ENCODE measurements at regions not wholly inside any gene's neighbourhood (a gene's known extent, or its start where the extent isn't known, plus 50 kb on each side); places are given as distances from the start of the nearest gene placed in this dataset.
"Not testable (repeated sequence)": the region's sequence is repeated elsewhere in the genome, so short reads cannot be mapped to it uniquely, and the experiment has no call there.

GRCh38 chr1:149364188-149364981 is 110.5 kb upstream of the NBPF19 start:
- DNase-seq, result not testable (repeated sequence)

DNA sequence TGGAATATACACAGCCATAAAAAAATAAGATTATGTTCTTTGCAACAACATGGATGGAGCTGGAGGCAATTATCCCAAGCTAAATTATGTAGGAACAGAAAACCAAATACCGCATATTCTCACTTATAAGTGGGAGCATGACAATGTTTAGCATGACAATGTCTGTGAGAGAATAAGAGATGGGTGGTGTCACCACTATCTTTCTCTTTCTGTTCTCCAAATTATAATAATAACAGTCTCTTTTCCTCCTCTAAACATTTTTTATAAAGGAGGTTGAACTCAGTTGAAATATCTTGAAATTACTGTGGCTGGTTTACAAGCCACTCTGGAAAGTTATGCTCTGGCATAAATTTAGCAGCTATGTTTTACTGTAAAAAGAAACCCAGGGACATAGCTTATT is 108.4 kb upstream of the NBPF19 start:
- DNase-seq, result not testable (repeated sequence)

- not testable (repeated sequence) for DNase-seq
Measured at GRCh38 chr1:149367472-149368044, 107.3 kb upstream of the NBPF19 start.

DNA sequence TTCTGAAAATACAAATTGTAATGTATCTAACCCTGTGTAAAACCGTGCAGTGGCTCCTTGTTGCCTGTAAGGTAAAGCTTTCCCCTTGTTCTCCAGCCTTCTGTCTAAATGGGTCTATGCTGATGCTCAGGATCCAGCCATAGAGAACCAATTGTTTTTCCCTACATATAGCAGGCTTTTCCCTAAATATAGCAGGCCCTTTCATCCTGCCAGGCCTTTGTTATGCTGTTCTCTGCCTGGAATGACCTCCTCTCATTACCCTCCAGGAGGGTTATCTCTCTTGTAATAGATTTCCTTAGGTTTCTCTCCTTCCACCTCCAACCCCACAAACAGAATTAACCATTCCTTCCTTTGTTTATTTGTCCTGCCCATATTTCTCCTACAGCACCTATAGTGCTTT is 106.5 kb upstream of the NBPF19 start:
- not testable (repeated sequence) for DNase-seq

DNA sequence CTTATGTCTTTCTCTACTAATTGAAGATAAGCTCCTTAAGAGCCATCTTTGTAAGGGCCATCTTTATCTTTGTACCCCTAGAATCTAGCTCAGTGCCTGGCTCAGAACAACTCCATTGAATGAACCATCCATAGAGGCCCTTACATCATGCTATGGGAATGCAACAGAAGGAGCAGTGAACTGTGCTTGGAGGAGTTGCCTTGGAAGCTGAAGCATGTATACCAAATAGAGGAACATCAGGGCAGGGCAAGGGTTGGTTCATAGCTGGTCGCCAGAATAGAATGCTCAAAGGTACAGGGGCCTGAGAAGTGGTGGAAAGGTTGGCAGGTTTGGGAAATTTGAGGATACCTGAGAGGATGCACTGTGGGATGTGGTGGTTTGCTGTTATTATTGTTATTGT is 105.8 kb upstream of the NBPF19 start:
- DNase-seq, result not testable (repeated sequence)

- DNase-seq, result not testable (repeated sequence)
Measured at GRCh38 chr1:149371955-149372354, 102.9 kb upstream of the NBPF19 start.

DNA sequence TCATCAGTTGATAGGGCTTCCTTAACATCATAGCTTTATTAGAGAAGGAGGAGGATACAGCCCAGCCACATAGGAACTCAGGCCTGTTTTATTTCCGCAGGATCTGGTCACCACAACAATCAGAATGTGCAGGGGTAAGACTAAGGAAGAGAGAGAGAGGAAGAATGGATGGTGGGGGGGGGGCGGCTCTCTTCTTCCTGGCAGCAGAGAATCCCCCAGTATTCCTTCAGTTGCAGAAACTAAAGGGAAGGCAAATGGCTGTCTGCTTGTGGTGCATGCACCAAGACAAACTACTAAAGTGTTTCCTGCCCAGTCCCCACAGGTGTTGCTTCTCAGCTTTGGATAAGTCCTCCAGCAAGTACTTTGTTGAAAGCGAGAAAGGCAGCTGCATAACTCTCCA is 96.4 kb upstream of the NBPF19 start:
- not testable (repeated sequence) for DNase-seq

- DNase-seq, result peak; percentile 71
Measured at GRCh38 chr1:149390173-149390926, 84.5 kb upstream of the NBPF19 start.

DNA sequence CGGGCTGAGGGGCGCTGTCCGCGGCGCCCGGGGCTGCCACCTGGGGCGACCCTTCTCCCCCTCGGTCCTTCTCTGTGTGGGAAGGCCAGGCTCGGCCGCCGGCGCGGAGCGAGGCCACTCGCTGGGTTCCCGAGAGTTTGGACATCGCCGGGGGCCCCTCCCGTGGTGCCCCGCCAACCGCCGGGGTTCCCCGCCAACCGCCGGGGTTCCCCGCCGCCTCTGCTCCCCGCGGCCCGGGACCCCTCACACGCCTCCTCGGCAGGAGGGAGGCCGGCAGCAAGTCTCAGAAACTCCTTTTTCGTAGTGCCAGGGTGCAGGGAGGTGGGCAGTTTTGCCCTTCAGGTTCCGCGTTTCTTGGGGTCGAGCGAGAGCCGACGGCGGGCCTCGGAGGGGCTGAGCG is 83.9 kb upstream of the NBPF19 start:
- not testable (repeated sequence) for DNase-seq

- not testable (repeated sequence) for DNase-seq
Measured at GRCh38 chr1:149395802-149396201, 79.0 kb upstream of the NBPF19 start.

- DNase-seq, result not testable (repeated sequence)
Measured at GRCh38 chr1:149398527-149398926, 76.3 kb upstream of the NBPF19 start.

- not testable (repeated sequence) for DNase-seq
Measured at GRCh38 chr1:149408404-149408803, 66.4 kb upstream of the NBPF19 start.

- DNase-seq, result not testable (repeated sequence)
Measured at GRCh38 chr1:149415373-149415772, 59.5 kb upstream of the NBPF19 start.

DNA sequence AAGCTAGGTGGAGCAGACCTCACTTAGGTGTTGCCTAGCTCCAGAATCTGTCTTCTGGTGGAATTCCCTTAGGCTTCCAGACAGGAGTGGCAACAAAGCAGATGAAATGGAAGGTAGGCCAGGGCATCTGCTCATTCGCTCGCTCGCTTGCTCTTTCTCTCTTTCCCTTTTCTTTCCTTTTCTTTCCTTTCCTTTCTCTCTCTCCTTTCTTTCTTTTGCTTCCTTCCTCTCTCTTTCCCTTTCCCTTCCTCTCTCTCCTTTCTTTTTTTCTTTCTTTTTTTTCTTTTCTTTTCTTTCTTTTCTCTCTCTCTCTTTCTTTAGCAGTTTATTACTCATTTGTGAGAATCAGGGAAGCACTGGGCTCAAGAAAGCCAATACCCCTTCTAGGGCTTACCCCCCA is 56.1 kb upstream of the NBPF19 start:
- not testable (repeated sequence) for DNase-seq

DNA sequence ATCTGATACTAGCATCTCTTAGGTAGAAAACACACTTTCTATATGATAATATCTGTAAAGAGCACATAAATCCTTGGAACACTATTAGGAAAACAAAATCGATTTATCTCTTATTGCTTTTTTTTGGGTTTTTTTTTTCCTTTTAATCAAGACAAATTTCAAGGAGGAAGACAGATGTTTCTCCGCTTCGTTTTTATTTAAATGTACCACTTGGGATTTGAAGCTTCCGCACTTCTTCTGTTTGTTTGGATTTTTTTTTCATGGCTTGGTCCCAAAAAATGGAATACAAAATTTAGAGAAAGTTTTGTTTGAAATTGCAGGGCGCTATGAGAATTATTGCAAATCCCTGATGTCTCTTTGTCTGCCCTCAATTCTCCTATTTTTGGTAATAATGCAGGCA is 51.7 kb upstream of the NBPF19 start:
- DNase-seq, result not testable (repeated sequence)

Data from fibroblast of skin of right quadriceps (primary cell).